HEK293 (cell line): ENCODE measurements at regions not wholly inside any gene's neighbourhood (a gene's known extent, or its start where the extent isn't known, plus 50 kb on each side); places are given as distances from the start of the nearest gene placed in this dataset.
A peak's percentile ranks its signal among the peaks of the same experiment; 100 is the strongest.

Experiments
- CTCF ChIA-PET: fragments of 350-600 bp; formaldehyde crosslinking; extraction: SDS; loops from one replicate; lab custom pipeline; 2021; ENCODE audit warnings: antibody characterized with exemption; lab: Yijun Ruan, JAX
- POLR2A ChIA-PET: fragments of 300-600 bp; formaldehyde crosslinking; extraction: SDS; loops from one replicate; lab custom pipeline; 2020; ENCODE audit warnings: antibody characterized with exemption, inconsistent platforms; lab: Yijun Ruan, JAX
- H3K27ac ChIP-seq: fragments of 200-500 bp; sonication (Bioruptor generic); 2 replicates; pipeline ENCODE4 v1.5.1; 2014; ENCODE audit warnings: low read depth, low read length, control low read depth, inconsistent platforms; ENCODE audit errors: extremely low read depth
- H3K36me3 ChIP-seq, 2 experiments: fragments of 200-500 bp in 1 of 2; sonication (Bioruptor generic) in 1 of 2; 1 replicate in 1 of 2; 2 replicates in 1 of 2; pipeline ENCODE4 v1.5.1; 2014 to 2017; ENCODE audit warnings: inconsistent platforms in 2 of 2, low read length in 2 of 2; ENCODE audit not compliant: control insufficient read depth in 2 of 2, insufficient read depth in 1 of 2
- H3K4me1 ChIP-seq: fragments of 200-500 bp; sonication (Bioruptor generic); 2 replicates; pipeline ENCODE4 v1.5.1; 2014; ENCODE audit warnings: mild to moderate bottlenecking, low read length, inconsistent platforms; ENCODE audit not compliant: control insufficient read depth, insufficient read depth
- H3K4me3 ChIP-seq: 2 replicates; pipeline ENCODE4 v1.5.1; 2011; ENCODE audit warnings: low read depth, mild to moderate bottlenecking, control low read depth, low read length, moderate library complexity
- H3K9me3 ChIP-seq: fragments of 200-500 bp; sonication (Bioruptor generic); 2 replicates; pipeline ENCODE4 v1.5.1; 2014; ENCODE audit warnings: low read depth, low read length, inconsistent platforms; ENCODE audit not compliant: control insufficient read depth, insufficient read depth
- ATF2 ChIP-seq: fragments of 450-650 bp; formaldehyde crosslinking; IDR thresholded peaks from 2 replicates; pipeline ENCODE4 v1.5.1; 2016; ENCODE audit warnings: missing biosample characterization, missing genetic modification characterization, low read depth
- GLI4 ChIP-seq: fragments of 450-650 bp; formaldehyde crosslinking; IDR thresholded peaks from 2 replicates; pipeline ENCODE4 v1.5.1; 2016; ENCODE audit warnings: missing biosample characterization, missing genetic modification characterization
- HOXD13 ChIP-seq: sonication (generic); formaldehyde crosslinking; IDR thresholded peaks from 2 replicates; pipeline ENCODE4 v1.8.0; 2022; ENCODE audit warnings: missing genetic modification reagents, borderline replicate concordance
- SCRT2 ChIP-seq: fragments of 450-650 bp; formaldehyde crosslinking; IDR thresholded peaks from 2 replicates; pipeline ENCODE4 v1.5.1; 2016; ENCODE audit warnings: missing biosample characterization, missing genetic modification characterization
- ZBTB8A ChIP-seq: fragments of 450-650 bp; formaldehyde crosslinking; IDR thresholded peaks from 2 replicates; pipeline ENCODE4 v1.5.1; 2016; ENCODE audit warnings: missing biosample characterization, missing genetic modification characterization
- ZFP3 ChIP-seq: fragments of 450-650 bp; formaldehyde crosslinking; IDR thresholded peaks from 2 replicates; pipeline ENCODE4 v1.5.1; 2016; ENCODE audit warnings: low read depth, missing biosample characterization, missing genetic modification characterization
- ZNF121 ChIP-seq: fragments of 450-650 bp; formaldehyde crosslinking; IDR thresholded peaks from 2 replicates; pipeline ENCODE4 v1.5.1; 2016; ENCODE audit warnings: missing biosample characterization, missing genetic modification characterization
- ZNF169 ChIP-seq: fragments of 450-650 bp; formaldehyde crosslinking; IDR thresholded peaks from 2 replicates; pipeline ENCODE4 v1.5.1; 2016; ENCODE audit warnings: missing biosample characterization, missing genetic modification characterization
- ZNF48 ChIP-seq: fragments of 450-650 bp; formaldehyde crosslinking; IDR thresholded peaks from 2 replicates; pipeline ENCODE4 v1.5.1; 2016; ENCODE audit warnings: missing biosample characterization, missing genetic modification characterization
- ZNF518A ChIP-seq: fragments of 450-650 bp; formaldehyde crosslinking; conservative IDR thresholded peaks from 2 replicates; pipeline ENCODE4 v1.5.1; 2016; ENCODE audit warnings: low read depth, missing biosample characterization, missing genetic modification characterization
- ZNF561 ChIP-seq: fragments of 450-650 bp; IDR thresholded peaks from 2 replicates; pipeline ENCODE4 v1.5.1; 2018; ENCODE audit warnings: missing biosample characterization, missing genetic modification characterization, borderline replicate concordance
- ZNF777 ChIP-seq: fragments of 450-650 bp; formaldehyde crosslinking; IDR thresholded peaks from 2 replicates; pipeline ENCODE4 v1.5.1; 2017; ENCODE audit warnings: missing biosample characterization, missing genetic modification characterization, borderline replicate concordance
- ZNF791 ChIP-seq: fragments of 450-650 bp; formaldehyde crosslinking; IDR thresholded peaks from 2 replicates; pipeline ENCODE4 v1.5.1; 2016; ENCODE audit warnings: missing biosample characterization, missing genetic modification characterization

GRCh38 chr7:79553811-79554555, 100.5 kb upstream of the MAGI2 start:
- CTCF ChIA-PET, result interaction anchor here (0.6 kb wide), 1 partner anchor 254 kb away, joined by 3 read pairs; no protein-coding TSS in a partner anchor
- Histone ChIP-seq H3K36me3 (no peaks in the 10 kb centered on the region), H3K9me3 (no peaks in the 10 kb centered on the region)
- TF ChIP-seq ZNF121 (tag by site-specific recombination), result no peak
- TF ChIP-seq, all 188 proteins: peak for 0
- H3K27ac ChIP-seq, result no peak overlapping the region
- H3K4me1 ChIP-seq, result no peaks in the 10 kb centered on the region
- H3K4me3 ChIP-seq, result no peak overlapping the region
- POLR2A ChIA-PET, result no interaction called here

- H3K4me3 ChIP-seq, result no peak overlapping the region
- TF ChIP-seq HOXD13 (CRISPR knock-in tag), result no peak
- no peak for TF ChIP-seq ZBTB8A
- no peak for TF ChIP-seq ZNF169 (tag by site-specific recombination)
- TF ChIP-seq ZNF777 (tag by site-specific recombination), result no peak
- TF ChIP-seq ZNF561 (tag by site-specific recombination), result no peak
- TF ChIP-seq ZNF791, result no peak
- TF ChIP-seq, all 188 proteins: peak for 0
- Histone ChIP-seq H3K9me3 (no peaks in the 10 kb centered on the region), H3K36me3 (no peaks in the 10 kb centered on the region), H3K27ac (no peak overlapping the region), H3K4me1 (no peaks in the 10 kb centered on the region)
- ChIA-PET POLR2A (no interaction called here), CTCF (no interaction called here)
Measured at GRCh38 chr7:79552463-79552862, 99.0 kb upstream of the MAGI2 start.

GRCh38 chr7:79548727-79549126, 95.3 kb upstream of the MAGI2 start:
- ChIA-PET POLR2A (no interaction called here), CTCF (no interaction called here)
- no peak for TF ChIP-seq ZNF518A
- TF ChIP-seq ZFP3 (tag by site-specific recombination), result no peak
- peak; percentile 33; the same call in 1 of the 2 replicates for TF ChIP-seq SCRT2

GRCh38 chr7:79547132-79547531, 93.7 kb upstream of the MAGI2 start:
- TF ChIP-seq GLI4 (tag by site-specific recombination) (no peak), ZNF48 (no peak), ATF2 (tag by site-specific recombination) (no peak)
- TF ChIP-seq, all 188 proteins: peak for 0
- CTCF ChIA-PET, result interaction anchor here (1.1 kb wide), 1 partner anchor 249 kb away, joined by 4 read pairs; no protein-coding TSS in a partner anchor
- no peaks in the 10 kb centered on the region for H3K4me1 ChIP-seq
- H3K9me3 ChIP-seq, result no peaks in the 10 kb centered on the region
- no peaks in the 10 kb centered on the region for H3K36me3 ChIP-seq
- no peak overlapping the region for H3K27ac ChIP-seq
- POLR2A ChIA-PET, result no interaction called here
- H3K4me3 ChIP-seq, result no peak overlapping the region

More at GRCh38 chr7:79548727-79549126, 95.3 kb upstream of the MAGI2 start:
- Histone ChIP-seq H3K9me3 (no peaks in the 10 kb centered on the region), H3K36me3 (no peaks in the 10 kb centered on the region), H3K27ac (no peak overlapping the region), H3K4me3 (no peak overlapping the region), H3K4me1 (no peaks in the 10 kb centered on the region)
